Muscle of leg (tissue), 3 donors: ENCODE measurements at regions not wholly inside any gene's neighbourhood (a gene's known extent, or its start where the extent isn't known, plus 50 kb on each side); places are given as distances from the start of the nearest gene placed in this dataset.
"Not testable (repeated sequence)": the region's sequence is repeated elsewhere in the genome, so short reads cannot be mapped to it uniquely, and the experiment has no call there.

ENCODE experiments used
- DNase-seq: peaks from one replicate; pipeline ENCODE4 v3.0.0; 2013
- H3K27ac ChIP-seq: one replicate; pipeline ENCODE4 v1.5.1; 2013; ENCODE audit warnings: mild to moderate bottlenecking, low read length, control low read depth
- H3K27me3 ChIP-seq: one replicate; pipeline ENCODE4 v1.6.1; 2013; ENCODE audit warnings: low read length; ENCODE audit not compliant: control insufficient read depth, insufficient read depth
- H3K36me3 ChIP-seq: one replicate; pipeline ENCODE4 v1.6.1; 2013; ENCODE audit warnings: low read length; ENCODE audit not compliant: control insufficient read depth, insufficient read depth
- H3K4me1 ChIP-seq: one replicate; pipeline ENCODE4 v1.6.1; 2013; ENCODE audit warnings: low read length; ENCODE audit not compliant: control insufficient read depth, insufficient read depth
- H3K4me3 ChIP-seq: one replicate; pipeline ENCODE4 v1.5.1; 2013; ENCODE audit warnings: low read length, control low read depth
- H3K9me3 ChIP-seq: replicated peaks from 2 replicates; pipeline ENCODE4 v1.6.1; 2013; ENCODE audit warnings: low read depth, low read length; ENCODE audit not compliant: control insufficient read depth
- WGBS: methylation state at CpG from one replicate; pipeline ENCODE4 v1.1.5; 2013; ENCODE audit warnings: missing lambda C conversion rate; ENCODE audit not compliant: insufficient coverage; 5-methylcytosine and 5-hydroxymethylcytosine counted together

- no peaks in the 10 kb centered on the region for H3K36me3 ChIP-seq
- no peaks in the 10 kb centered on the region for H3K4me1 ChIP-seq
- H3K27me3 ChIP-seq, result no peaks in the 10 kb centered on the region
- DNase-seq, result no peak
- WGBS, result no CpG with 5 or more reads among the region's 1 CpG
- no peaks in the 10 kb centered on the region for H3K9me3 ChIP-seq
- no peak overlapping the region for H3K4me3 ChIP-seq
- H3K27ac ChIP-seq, result no peak overlapping the region
Observed at GRCh38 chr5:17748941-17749340, 114.7 kb downstream of the TAF11L14 start.

- WGBS, result 96% methylated on average over 4 of the region's 12 CpGs
- DNase-seq, H3K27ac ChIP-seq, H3K4me1 ChIP-seq, H3K27me3 ChIP-seq, H3K9me3 ChIP-seq, H3K4me3 ChIP-seq, H3K36me3 ChIP-seq: not testable (repeated sequence)
Observed at GRCh38 chr5:17755406-17755805, 121.1 kb downstream of the TAF11L14 start.

- WGBS, result 80% methylated on average over 1 of the region's 4 CpGs
- DNase-seq, result peak; percentile 13
Observed at GRCh38 chr5:17761326-17761725, 127.1 kb downstream of the TAF11L14 start.

GRCh38 chr5:17763301-17763700 lies 129.0 kb downstream of the TAF11L14 start:
- 88% methylated on average over 1 of the region's 1 CpG for WGBS
- H3K9me3 ChIP-seq, result no peaks in the 10 kb centered on the region
- no peaks in the 10 kb centered on the region for H3K36me3 ChIP-seq
- peak; percentile 16 for DNase-seq
- H3K4me3 ChIP-seq, result no peak overlapping the region
- H3K4me1 ChIP-seq, result no peaks in the 10 kb centered on the region
- no peak overlapping the region for H3K27ac ChIP-seq
- no peaks in the 10 kb centered on the region for H3K27me3 ChIP-seq

More at GRCh38 chr5:17761326-17761725, 127.1 kb downstream of the TAF11L14 start:
- Histone ChIP-seq H3K4me3 (no peak overlapping the region), H3K36me3 (no peaks in the 10 kb centered on the region), H3K4me1 (no peaks in the 10 kb centered on the region), H3K27ac (no peak overlapping the region), H3K27me3 (no peaks in the 10 kb centered on the region), H3K9me3 (no peaks in the 10 kb centered on the region)

GRCh38 chr5:17766031-17766430 lies 131.8 kb downstream of the TAF11L14 start:
- DNase-seq, result no peak
- 80% methylated on average over 1 of the region's 2 CpGs for WGBS

GRCh38 chr5:17769277-17769676 lies 135.0 kb downstream of the TAF11L14 start:
- no CpG with 5 or more reads among the region's 3 CpGs for WGBS
- H3K9me3 ChIP-seq, result no peaks in the 10 kb centered on the region
- H3K36me3 ChIP-seq, result no peaks in the 10 kb centered on the region
- H3K27ac ChIP-seq, result no peak overlapping the region
- H3K4me3 ChIP-seq, result no peak overlapping the region
- no peaks in the 10 kb centered on the region for H3K4me1 ChIP-seq
- H3K27me3 ChIP-seq, result no peaks in the 10 kb centered on the region
- DNase-seq, result no peak

More at GRCh38 chr5:17766031-17766430, 131.8 kb downstream of the TAF11L14 start:
- no peak overlapping the region for H3K27ac ChIP-seq
- H3K4me1 ChIP-seq, result no peaks in the 10 kb centered on the region
- H3K36me3 ChIP-seq, result no peaks in the 10 kb centered on the region
- H3K27me3 ChIP-seq, result no peaks in the 10 kb centered on the region
- H3K4me3 ChIP-seq, result no peak overlapping the region
- no peaks in the 10 kb centered on the region for H3K9me3 ChIP-seq

- no peak for DNase-seq
- 61% methylated on average over 2 of the region's 6 CpGs for WGBS
- no peaks in the 10 kb centered on the region for H3K4me1 ChIP-seq
- no peaks in the 10 kb centered on the region for H3K36me3 ChIP-seq
- no peak overlapping the region for H3K27ac ChIP-seq
- no peak overlapping the region for H3K4me3 ChIP-seq
- no peaks in the 10 kb centered on the region for H3K27me3 ChIP-seq
- H3K9me3 ChIP-seq, result no peaks in the 10 kb centered on the region
Observed at GRCh38 chr5:17772232-17772631, 138.0 kb downstream of the TAF11L14 start.

GRCh38 chr5:17785774-17786173 lies 151.5 kb downstream of the TAF11L14 start:
- no peak overlapping the region for H3K4me3 ChIP-seq
- DNase-seq, result peak; percentile 15
- no peaks in the 10 kb centered on the region for H3K4me1 ChIP-seq
- no peak overlapping the region for H3K27ac ChIP-seq
- H3K36me3 ChIP-seq, result no peaks in the 10 kb centered on the region
- no peaks in the 10 kb centered on the region for H3K9me3 ChIP-seq
- WGBS, result no CpG with 5 or more reads among the region's 1 CpG
- H3K27me3 ChIP-seq, result no peaks in the 10 kb centered on the region

GRCh38 chr5:17788351-17788750 lies 154.1 kb downstream of the TAF11L14 start:
- H3K4me3 ChIP-seq, result no peak overlapping the region
- H3K4me1 ChIP-seq, result no peaks in the 10 kb centered on the region
- H3K9me3 ChIP-seq, result no peaks in the 10 kb centered on the region
- no peaks in the 10 kb centered on the region for H3K27me3 ChIP-seq
- H3K36me3 ChIP-seq, result no peaks in the 10 kb centered on the region
- DNase-seq, result no peak
- no peak overlapping the region for H3K27ac ChIP-seq

- Histone ChIP-seq H3K36me3 (no peaks in the 10 kb centered on the region), H3K4me1 (no peaks in the 10 kb centered on the region), H3K4me3 (no peak overlapping the region), H3K27ac (no peak overlapping the region), H3K27me3 (no peaks in the 10 kb centered on the region), H3K9me3 (no peaks in the 10 kb centered on the region)
- 94% methylated on average over 2 of the region's 3 CpGs for WGBS
- no peak for DNase-seq
Observed at GRCh38 chr5:17794201-17794600, 159.9 kb downstream of the TAF11L14 start.

- H3K27me3 ChIP-seq, result no peaks in the 10 kb centered on the region
- no peak overlapping the region for H3K4me3 ChIP-seq
- H3K27ac ChIP-seq, result no peak overlapping the region
- no peak for DNase-seq
- no peaks in the 10 kb centered on the region for H3K36me3 ChIP-seq
- no CpG with 5 or more reads among the region's 2 CpGs for WGBS
- H3K9me3 ChIP-seq, result no peaks in the 10 kb centered on the region
- no peaks in the 10 kb centered on the region for H3K4me1 ChIP-seq
Observed at GRCh38 chr5:17794815-17795214, 160.6 kb downstream of the TAF11L14 start.
